ENCODE measurements at regions not wholly inside any gene's neighbourhood (a gene's known extent, or its start where the extent isn't known, plus 50 kb on each side); places are given as distances from the start of the nearest gene placed in this dataset.

DNA sequence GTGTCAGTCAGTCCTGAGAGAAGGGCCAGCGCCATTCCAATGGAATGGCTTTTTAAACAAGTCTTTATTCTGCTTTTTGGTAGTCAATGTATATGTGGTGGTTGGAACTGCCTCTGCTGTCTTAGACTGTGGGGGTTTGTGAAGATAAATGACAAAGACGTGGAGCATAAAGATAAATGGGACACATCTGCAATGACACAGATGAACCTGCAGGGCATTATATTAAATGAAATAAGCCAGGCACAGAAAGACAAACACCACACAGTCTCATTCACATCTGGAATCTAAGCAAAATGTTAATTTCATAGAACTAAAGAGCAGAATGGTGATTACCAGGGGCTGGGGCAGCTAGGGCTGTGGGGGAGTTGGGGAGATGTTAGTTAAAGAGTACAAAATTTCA lies 912.8 kb upstream of the MAN1A1 start:
- TF ChIP-seq, protein P1, sequence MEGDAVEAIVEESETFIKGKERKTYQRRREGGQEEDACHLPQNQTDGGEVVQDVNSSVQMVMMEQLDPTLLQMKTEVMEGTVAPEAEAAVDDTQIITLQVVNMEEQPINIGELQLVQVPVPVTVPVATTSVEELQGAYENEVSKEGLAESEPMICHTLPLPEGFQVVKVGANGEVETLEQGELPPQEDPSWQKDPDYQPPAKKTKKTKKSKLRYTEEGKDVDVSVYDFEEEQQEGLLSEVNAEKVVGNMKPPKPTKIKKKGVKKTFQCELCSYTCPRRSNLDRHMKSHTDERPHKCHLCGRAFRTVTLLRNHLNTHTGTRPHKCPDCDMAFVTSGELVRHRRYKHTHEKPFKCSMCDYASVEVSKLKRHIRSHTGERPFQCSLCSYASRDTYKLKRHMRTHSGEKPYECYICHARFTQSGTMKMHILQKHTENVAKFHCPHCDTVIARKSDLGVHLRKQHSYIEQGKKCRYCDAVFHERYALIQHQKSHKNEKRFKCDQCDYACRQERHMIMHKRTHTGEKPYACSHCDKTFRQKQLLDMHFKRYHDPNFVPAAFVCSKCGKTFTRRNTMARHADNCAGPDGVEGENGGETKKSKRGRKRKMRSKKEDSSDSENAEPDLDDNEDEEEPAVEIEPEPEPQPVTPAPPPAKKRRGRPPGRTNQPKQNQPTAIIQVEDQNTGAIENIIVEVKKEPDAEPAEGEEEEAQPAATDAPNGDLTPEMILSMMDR (IDR thresholded peaks at IDR 0.05) = no peak
- TF ChIP-seq POLR2A (IDR thresholded peaks at IDR 0.05) (no peak), EP300 (IDR thresholded peaks at IDR 0.05) (no peak)

All from tibial nerve (tissue), 4 donors.